HK-2 (cell line): ENCODE measurements at regions not wholly inside any gene's neighbourhood (a gene's known extent, or its start where the extent isn't known, plus 50 kb on each side); places are given as distances from the start of the nearest gene placed in this dataset.

Experiments
- DNase-seq: peaks from one replicate; pipeline ENCODE4 v3.0.0-alpha.2; 2018; ENCODE audit not compliant: unreplicated experiment

GRCh38 chr5:60336491-60336890, 363.5 kb downstream of the DEPDC1B start:
- DNase-seq: no peak

- DNase-seq: no peak
These were observed 364.1 kb downstream of the DEPDC1B start for GRCh38 chr5:60335913-60336312.

GRCh38 chr5:60334281-60334713, 365.7 kb downstream of the DEPDC1B start:
- DNase-seq: no peak

- DNase-seq: no peak
These were observed 366.9 kb downstream of the DEPDC1B start for GRCh38 chr5:60333005-60333571.

GRCh38 chr5:60332244-60333004, 367.5 kb downstream of the DEPDC1B start:
- DNase-seq: no peak

- no peak for DNase-seq
These were observed 369.7 kb downstream of the DEPDC1B start for GRCh38 chr5:60330236-60330635.

GRCh38 chr5:60325870-60326269, 374.1 kb downstream of the DEPDC1B start:
- DNase-seq: no peak

GRCh38 chr5:60323596-60323995, 376.4 kb downstream of the DEPDC1B start:
- no peak for DNase-seq

GRCh38 chr5:60312098-60312497, 387.9 kb downstream of the DEPDC1B start:
- DNase-seq: no peak

GRCh38 chr5:60299944-60300343, 400.0 kb downstream of the DEPDC1B start:
- no peak for DNase-seq

- no peak for DNase-seq
These were observed 402.3 kb downstream of the DEPDC1B start for GRCh38 chr5:60297658-60298057.

- no peak for DNase-seq
These were observed 401.9 kb upstream of the PDE4D start for GRCh38 chr5:60295423-60295822.

- no peak for DNase-seq
These were observed 400.0 kb upstream of the PDE4D start for GRCh38 chr5:60293518-60293917.

- DNase-seq: peak; percentile 12
These were observed 393.7 kb upstream of the PDE4D start for GRCh38 chr5:60287174-60287771.

GRCh38 chr5:60285910-60286309, 392.4 kb upstream of the PDE4D start:
- no peak for DNase-seq

- DNase-seq: no peak
These were observed 387.4 kb upstream of the PDE4D start for GRCh38 chr5:60280943-60281342.

GRCh38 chr5:60277941-60278340, 384.4 kb upstream of the PDE4D start:
- no peak for DNase-seq

GRCh38 chr5:60274747-60275146, 381.2 kb upstream of the PDE4D start:
- DNase-seq: no peak

- no peak for DNase-seq
These were observed 378.0 kb upstream of the PDE4D start for GRCh38 chr5:60271517-60271916.

GRCh38 chr5:60267907-60268306, 374.4 kb upstream of the PDE4D start:
- no peak for DNase-seq

GRCh38 chr5:60263346-60263745, 369.8 kb upstream of the PDE4D start:
- no peak for DNase-seq

- no peak for DNase-seq
These were observed 369.2 kb upstream of the PDE4D start for GRCh38 chr5:60262576-60263295.

- DNase-seq: no peak
These were observed 368.2 kb upstream of the PDE4D start for GRCh38 chr5:60261732-60262131.
